T-helper 22 cell (primary cell): ENCODE measurements at regions not wholly inside any gene's neighbourhood (a gene's known extent, or its start where the extent isn't known, plus 50 kb on each side); places are given as distances from the start of the nearest gene placed in this dataset.

Experiments
- DNase-seq: peaks from one replicate; pipeline ENCODE4 v3.0.0-alpha.2; 2020; ENCODE audit warnings: low read depth

GRCh38 chr7:50209461-50210135, 94.9 kb upstream of the IKZF1 start:
- DNase-seq: no peak

- no peak for DNase-seq
These were observed 96.0 kb upstream of the IKZF1 start for GRCh38 chr7:50208378-50208982.

- DNase-seq: no peak
These were observed 96.7 kb upstream of the IKZF1 start for GRCh38 chr7:50207686-50208255.

- no peak for DNase-seq
These were observed 97.3 kb upstream of the IKZF1 start for GRCh38 chr7:50207251-50207564.

GRCh38 chr7:50206453-50207250, 97.9 kb upstream of the IKZF1 start:
- DNase-seq: peak; percentile 71

- no peak for DNase-seq
These were observed 99.5 kb upstream of the IKZF1 start for GRCh38 chr7:50205011-50205410.

GRCh38 chr7:50204581-50204980, 99.9 kb upstream of the IKZF1 start:
- peak; percentile 24 for DNase-seq

GRCh38 chr7:50203521-50203920, 101.0 kb upstream of the IKZF1 start:
- no peak for DNase-seq

- DNase-seq: no peak
These were observed 102.4 kb upstream of the IKZF1 start for GRCh38 chr7:50202052-50202555.

- DNase-seq: no peak
These were observed 104.7 kb upstream of the IKZF1 start for GRCh38 chr7:50199824-50200223.

- peak; percentile 32 for DNase-seq
These were observed 104.5 kb upstream of the ZPBP start for GRCh38 chr7:50197549-50197948.

GRCh38 chr7:50196719-50197118, 103.7 kb upstream of the ZPBP start:
- no peak for DNase-seq

GRCh38 chr7:50190776-50191175, 97.7 kb upstream of the ZPBP start:
- DNase-seq: no peak

GRCh38 chr7:50189371-50189770, 96.3 kb upstream of the ZPBP start:
- no peak for DNase-seq

GRCh38 chr7:50185951-50186682, 93.1 kb upstream of the ZPBP start:
- no peak for DNase-seq

- no peak for DNase-seq
These were observed 92.2 kb upstream of the ZPBP start for GRCh38 chr7:50185208-50185607.

- DNase-seq: no peak
These were observed 91.4 kb upstream of the ZPBP start for GRCh38 chr7:50184271-50184990.

GRCh38 chr7:50182759-50183158, 89.7 kb upstream of the ZPBP start:
- DNase-seq: no peak

- no peak for DNase-seq
These were observed 88.0 kb upstream of the ZPBP start for GRCh38 chr7:50181081-50181480.

GRCh38 chr7:50178166-50178565, 85.1 kb upstream of the ZPBP start:
- DNase-seq: no peak

- no peak for DNase-seq
These were observed 81.9 kb upstream of the ZPBP start for GRCh38 chr7:50174948-50175347.
